Uterus (tissue), 2 donors: ENCODE measurements at regions not wholly inside any gene's neighbourhood (a gene's known extent, or its start where the extent isn't known, plus 50 kb on each side); places are given as distances from the start of the nearest gene placed in this dataset.

Experiments
- CTCF ChIP-seq, 4 experiments: fragments of 200-600 bp in 2 of 4; fragments of 450-650 bp in 2 of 4; sonication (generic) in 2 of 4; IDR thresholded peaks; one replicate each; pipeline ENCODE4 v1.5.1; 2016 to 2019; ENCODE audit warnings: antibody characterized with exemption in 4 of 4, mild to moderate bottlenecking in 2 of 4, moderate library complexity in 1 of 4
- POLR2A ChIP-seq, 2 donors: fragments of 450-650 bp; IDR thresholded peaks; one replicate each; pipeline ENCODE4 v1.6.1; 2016; ENCODE audit warnings: antibody characterized with exemption in 2 of 2, mild to moderate bottlenecking in 1 of 2, moderate library complexity in 1 of 2

- TF ChIP-seq POLR2A (IDR thresholded peaks at IDR 0.05) (no peak), CTCF (IDR thresholded peaks at IDR 0.05) (no peak)
Observed at GRCh38 chr1:218048828-218049420, 236.2 kb upstream of the RRP15 start.
